Activated CD4-positive, alpha-beta memory T cell treated with anti-CD3 and anti-CD28 coated beads, Interleukin-2, amount 10 ng/mL, durations not matched to agents 7 days and 5 days (primary cell): ENCODE measurements at regions not wholly inside any gene's neighbourhood (a gene's known extent, or its start where the extent isn't known, plus 50 kb on each side); places are given as distances from the start of the nearest gene placed in this dataset.

Experiments used
- CTCF ChIA-PET: fragments of 350-600 bp; sonication (Branson Sonifier 250); formaldehyde crosslinking; loops from one replicate; lab custom pipeline; 2021; ENCODE audit warnings: antibody characterized with exemption, inconsistent platforms; lab: Charles Lee
- POLR2A ChIA-PET: fragments of 350-600 bp; sonication (Branson Sonifier 250); formaldehyde crosslinking; loops from one replicate; lab custom pipeline; 2021; ENCODE audit warnings: antibody characterized with exemption; lab: Charles Lee
- DNase-seq: peaks from one replicate; pipeline ENCODE4 v3.0.0-alpha.2; 2020
- H3K27ac Mint-ChIP-seq: one replicate; pipeline ENCODE4 v1.8.0; 2021; ENCODE audit warnings: mild to moderate bottlenecking, mixed read lengths
- H3K27me3 Mint-ChIP-seq: one replicate; pipeline ENCODE4 v1.8.0; 2021; ENCODE audit warnings: mixed read lengths
- H3K36me3 Mint-ChIP-seq: one replicate; pipeline ENCODE4 v1.8.0; 2021; ENCODE audit warnings: low read depth, mixed read lengths
- H3K4me1 Mint-ChIP-seq: one replicate; pipeline ENCODE4 v1.8.0; 2021; ENCODE audit warnings: mixed read lengths
- H3K4me3 Mint-ChIP-seq: one replicate; pipeline ENCODE4 v1.8.0; 2021; ENCODE audit warnings: mild to moderate bottlenecking, mixed read lengths
- H3K9me3 Mint-ChIP-seq: one replicate; pipeline ENCODE4 v1.8.0; 2021; ENCODE audit warnings: mixed read lengths

GRCh38 chr4:13836946-13837912 lies 209.7 kb upstream of the BOD1L1 start:
- ChIA-PET POLR2A (no interaction called here), CTCF (no interaction called here)
- Mint-ChIP-seq H3K4me3 (no peak overlapping the region), H3K27ac (no peak overlapping the region), H3K27me3 (no peaks in the 10 kb centered on the region), H3K4me1 (no peaks in the 10 kb centered on the region), H3K9me3 (no peaks in the 10 kb centered on the region), H3K36me3 (no peaks in the 10 kb centered on the region)
- no peak for DNase-seq

GRCh38 chr4:13840502-13841190 lies 213.1 kb upstream of the BOD1L1 start:
- POLR2A ChIA-PET, result no interaction called here
- H3K27me3 Mint-ChIP-seq, result no peaks in the 10 kb centered on the region
- CTCF ChIA-PET, result no interaction called here
- no peaks in the 10 kb centered on the region for H3K9me3 Mint-ChIP-seq
- H3K4me1 Mint-ChIP-seq, result no peaks in the 10 kb centered on the region
- no peak overlapping the region for H3K27ac Mint-ChIP-seq
- no peaks in the 10 kb centered on the region for H3K36me3 Mint-ChIP-seq
- no peak for DNase-seq
- H3K4me3 Mint-ChIP-seq, result no peak overlapping the region

- Mint-ChIP-seq H3K4me1 (no peaks in the 10 kb centered on the region), H3K4me3 (no peak overlapping the region), H3K9me3 (peaks cover 2% of the 10 kb centered on the region), H3K36me3 (no peaks in the 10 kb centered on the region), H3K27ac (no peak overlapping the region), H3K27me3 (no peaks in the 10 kb centered on the region)
- CTCF ChIA-PET, result interaction anchor here (0.6 kb wide), 1 partner anchor 1195 kb away, joined by 4 read pairs; no protein-coding TSS in a partner anchor
- POLR2A ChIA-PET, result no interaction called here
- no peak for DNase-seq
Observed at GRCh38 chr4:13844740-13845139, 217.2 kb upstream of the BOD1L1 start.

GRCh38 chr4:13849778-13850177 lies 222.3 kb upstream of the BOD1L1 start:
- H3K27me3 Mint-ChIP-seq, result no peaks in the 10 kb centered on the region
- H3K27ac Mint-ChIP-seq, result no peak overlapping the region
- POLR2A ChIA-PET, result no interaction called here
- no peaks in the 10 kb centered on the region for H3K4me1 Mint-ChIP-seq
- no peak for DNase-seq
- H3K9me3 Mint-ChIP-seq, result peaks cover 2% of the 10 kb centered on the region
- H3K4me3 Mint-ChIP-seq, result no peak overlapping the region
- CTCF ChIA-PET, result no interaction called here
- H3K36me3 Mint-ChIP-seq, result no peaks in the 10 kb centered on the region

- Mint-ChIP-seq H3K27me3 (no peaks in the 10 kb centered on the region), H3K27ac (no peak overlapping the region), H3K9me3 (peaks cover 5% of the 10 kb centered on the region), H3K4me1 (no peaks in the 10 kb centered on the region), H3K4me3 (no peak overlapping the region), H3K36me3 (no peaks in the 10 kb centered on the region)
- DNase-seq, result no peak
- ChIA-PET POLR2A (no interaction called here), CTCF (no interaction called here)
Observed at GRCh38 chr4:13851085-13851940, 223.8 kb upstream of the BOD1L1 start.

- Mint-ChIP-seq H3K27ac (no peak overlapping the region), H3K9me3 (peaks cover 5% of the 10 kb centered on the region), H3K4me3 (no peak overlapping the region), H3K4me1 (no peaks in the 10 kb centered on the region), H3K36me3 (no peaks in the 10 kb centered on the region), H3K27me3 (no peaks in the 10 kb centered on the region)
- DNase-seq, result no peak
- POLR2A ChIA-PET, result no interaction called here
- CTCF ChIA-PET, result no interaction called here
Observed at GRCh38 chr4:13852411-13852810, 224.9 kb upstream of the BOD1L1 start.

- H3K4me1 Mint-ChIP-seq, result no peaks in the 10 kb centered on the region
- no peak overlapping the region for H3K27ac Mint-ChIP-seq
- DNase-seq, result no peak
- ChIA-PET POLR2A (no interaction called here), CTCF (interaction anchor here (0.7 kb wide), 1 partner anchor 76 kb away, joined by 3 read pairs; no protein-coding TSS in a partner anchor)
- H3K36me3 Mint-ChIP-seq, result no peaks in the 10 kb centered on the region
- H3K27me3 Mint-ChIP-seq, result no peaks in the 10 kb centered on the region
- H3K4me3 Mint-ChIP-seq, result no peak overlapping the region
- H3K9me3 Mint-ChIP-seq, result peaks cover 3% of the 10 kb centered on the region
Observed at GRCh38 chr4:13856387-13856786, 228.9 kb upstream of the BOD1L1 start.

GRCh38 chr4:13857397-13857796 lies 229.9 kb upstream of the BOD1L1 start:
- Mint-ChIP-seq H3K4me3 (no peak overlapping the region), H3K9me3 (peaks cover 3% of the 10 kb centered on the region), H3K4me1 (no peaks in the 10 kb centered on the region), H3K36me3 (no peaks in the 10 kb centered on the region), H3K27ac (no peak overlapping the region), H3K27me3 (no peaks in the 10 kb centered on the region)
- ChIA-PET CTCF (no interaction called here), POLR2A (no interaction called here)
- no peak for DNase-seq

GRCh38 chr4:13857800-13858199 lies 230.3 kb upstream of the BOD1L1 start:
- H3K27ac Mint-ChIP-seq, result no peak overlapping the region
- H3K4me1 Mint-ChIP-seq, result no peaks in the 10 kb centered on the region
- ChIA-PET CTCF (no interaction called here), POLR2A (no interaction called here)
- H3K27me3 Mint-ChIP-seq, result no peaks in the 10 kb centered on the region
- no peaks in the 10 kb centered on the region for H3K36me3 Mint-ChIP-seq
- peaks cover 5% of the 10 kb centered on the region for H3K9me3 Mint-ChIP-seq
- H3K4me3 Mint-ChIP-seq, result no peak overlapping the region
- no peak for DNase-seq

- Mint-ChIP-seq H3K4me3 (no peak overlapping the region), H3K9me3 (peaks cover 5% of the 10 kb centered on the region)
- CTCF ChIA-PET, result no interaction called here
Observed at GRCh38 chr4:13859423-13859822, 231.9 kb upstream of the BOD1L1 start.

GRCh38 chr4:13860126-13860525 lies 232.6 kb upstream of the BOD1L1 start:
- Mint-ChIP-seq H3K4me1 (no peaks in the 10 kb centered on the region), H3K27ac (no peak overlapping the region), H3K4me3 (no peak overlapping the region), H3K9me3 (peaks cover 5% of the 10 kb centered on the region), H3K36me3 (no peaks in the 10 kb centered on the region), H3K27me3 (no peaks in the 10 kb centered on the region)
- CTCF ChIA-PET, result no interaction called here
- POLR2A ChIA-PET, result no interaction called here
- no peak for DNase-seq

More at GRCh38 chr4:13859423-13859822, 231.9 kb upstream of the BOD1L1 start:
- no peak overlapping the region for H3K27ac Mint-ChIP-seq
- DNase-seq, result no peak
- H3K36me3 Mint-ChIP-seq, result no peaks in the 10 kb centered on the region
- POLR2A ChIA-PET, result no interaction called here
- no peaks in the 10 kb centered on the region for H3K4me1 Mint-ChIP-seq
- no peaks in the 10 kb centered on the region for H3K27me3 Mint-ChIP-seq

- no peaks in the 10 kb centered on the region for H3K27me3 Mint-ChIP-seq
- H3K27ac Mint-ChIP-seq, result no peak overlapping the region
- H3K9me3 Mint-ChIP-seq, result peaks cover 2% of the 10 kb centered on the region
- CTCF ChIA-PET, result no interaction called here
- H3K4me3 Mint-ChIP-seq, result no peak overlapping the region
- DNase-seq, result no peak
- POLR2A ChIA-PET, result no interaction called here
- H3K36me3 Mint-ChIP-seq, result no peaks in the 10 kb centered on the region
- H3K4me1 Mint-ChIP-seq, result no peaks in the 10 kb centered on the region
Observed at GRCh38 chr4:13865871-13866669, 238.5 kb upstream of the BOD1L1 start.
